Activated naive CD4-positive, alpha-beta T cell treated with anti-CD3 and anti-CD28 coated beads for 36 hours (primary cell): ENCODE measurements at regions not wholly inside any gene's neighbourhood (a gene's known extent, or its start where the extent isn't known, plus 50 kb on each side); places are given as distances from the start of the nearest gene placed in this dataset.
A peak's percentile ranks its signal among the peaks of the same experiment; 100 is the strongest.

Experiments used
- CTCF ChIA-PET: fragments of 350-600 bp; sonication (Branson Sonifier 250); formaldehyde crosslinking; loops from one replicate; lab custom pipeline; 2021; ENCODE audit warnings: antibody characterized with exemption; lab: Charles Lee
- DNase-seq: peaks from one replicate; pipeline ENCODE4 v3.0.0-alpha.2; 2020
- H3K27ac Mint-ChIP-seq: one replicate; pipeline ENCODE4 v1.8.0; 2021; ENCODE audit warnings: mild to moderate bottlenecking, mixed read lengths
- H3K27me3 Mint-ChIP-seq: one replicate; pipeline ENCODE4 v1.8.0; 2021; ENCODE audit warnings: low read depth, mixed read lengths
- H3K36me3 Mint-ChIP-seq: one replicate; pipeline ENCODE4 v1.8.0; 2021; ENCODE audit warnings: low read depth, mixed read lengths
- H3K4me1 Mint-ChIP-seq: one replicate; pipeline ENCODE4 v1.8.0; 2021; ENCODE audit warnings: low read depth, mixed read lengths
- H3K4me3 Mint-ChIP-seq: one replicate; pipeline ENCODE4 v1.8.0; 2021; ENCODE audit warnings: mild to moderate bottlenecking, moderate library complexity, mixed read lengths
- H3K9me3 Mint-ChIP-seq: one replicate; pipeline ENCODE4 v1.8.0; 2021; ENCODE audit warnings: mixed read lengths
- intact Hi-C: fragments of 100-400 bp; cut with micrococcal nuclease; formaldehyde crosslinking; loops from one replicate; pipeline ENCODE4 v1.15.1; 2023

DNA sequence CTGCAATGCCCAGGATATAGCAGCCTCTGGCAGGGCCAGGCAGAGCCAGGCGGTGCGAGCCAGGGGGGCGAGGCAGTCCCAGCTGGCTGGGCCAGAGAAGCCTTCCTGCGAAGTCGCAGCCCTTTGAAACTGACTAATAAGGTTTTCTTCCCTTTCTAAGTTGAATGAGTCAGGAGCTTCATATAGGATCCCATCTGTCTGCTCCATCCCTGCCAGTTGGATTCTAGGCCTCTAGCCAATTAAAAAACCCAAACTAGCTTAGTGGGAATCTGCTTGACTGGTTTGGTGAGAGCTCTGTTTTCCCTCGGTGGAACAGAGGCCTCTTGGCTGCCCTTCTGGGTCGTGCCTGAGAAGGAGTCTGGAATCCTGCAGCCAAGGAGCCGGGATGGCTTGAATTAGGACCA lies 70.1 kb upstream of the RAPGEF1 start:
- no peaks in the 10 kb centered on the region for H3K9me3 Mint-ChIP-seq
- no peak overlapping the region for H3K4me3 Mint-ChIP-seq
- intact Hi-C loops: no loop called here
- peaks cover 23% of the 10 kb centered on the region for H3K27me3 Mint-ChIP-seq
- CTCF ChIA-PET: interaction anchor here (0.7 kb wide), 1 partner anchor 47 kb away, joined by 4 read pairs; no protein-coding TSS in a partner anchor
- H3K27ac Mint-ChIP-seq: no peak overlapping the region
- H3K4me1 Mint-ChIP-seq: no peaks in the 10 kb centered on the region
- no peaks in the 10 kb centered on the region for H3K36me3 Mint-ChIP-seq
- no peak for DNase-seq

DNA sequence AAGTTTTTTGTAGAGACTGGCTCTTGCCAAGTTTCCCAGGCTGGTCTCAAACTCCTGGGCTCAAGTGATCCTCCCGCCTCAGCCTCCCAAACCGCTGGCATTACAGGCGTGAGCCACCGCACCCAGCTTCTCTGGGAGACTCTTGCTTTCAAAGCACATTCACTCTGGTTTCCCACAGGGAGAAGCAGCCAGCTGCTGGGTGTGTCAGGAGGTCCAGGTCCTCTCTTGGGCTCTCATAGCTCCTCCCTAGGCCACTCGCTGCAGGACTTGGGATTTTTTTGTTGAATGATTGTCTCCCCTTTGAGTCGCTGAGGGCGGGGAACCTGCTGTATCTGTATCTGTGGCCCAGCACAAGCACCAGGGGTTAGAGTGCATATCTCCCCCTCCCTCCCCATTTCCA lies 68.4 kb upstream of the RAPGEF1 start:
- Mint-ChIP-seq H3K36me3 (no peaks in the 10 kb centered on the region), H3K27ac (no peak overlapping the region), H3K4me1 (no peaks in the 10 kb centered on the region), H3K4me3 (no peak overlapping the region), H3K9me3 (no peaks in the 10 kb centered on the region), H3K27me3 (peaks cover 23% of the 10 kb centered on the region)
- DNase-seq: no peak
- intact Hi-C loops: no loop called here
- CTCF ChIA-PET: no interaction called here

DNA sequence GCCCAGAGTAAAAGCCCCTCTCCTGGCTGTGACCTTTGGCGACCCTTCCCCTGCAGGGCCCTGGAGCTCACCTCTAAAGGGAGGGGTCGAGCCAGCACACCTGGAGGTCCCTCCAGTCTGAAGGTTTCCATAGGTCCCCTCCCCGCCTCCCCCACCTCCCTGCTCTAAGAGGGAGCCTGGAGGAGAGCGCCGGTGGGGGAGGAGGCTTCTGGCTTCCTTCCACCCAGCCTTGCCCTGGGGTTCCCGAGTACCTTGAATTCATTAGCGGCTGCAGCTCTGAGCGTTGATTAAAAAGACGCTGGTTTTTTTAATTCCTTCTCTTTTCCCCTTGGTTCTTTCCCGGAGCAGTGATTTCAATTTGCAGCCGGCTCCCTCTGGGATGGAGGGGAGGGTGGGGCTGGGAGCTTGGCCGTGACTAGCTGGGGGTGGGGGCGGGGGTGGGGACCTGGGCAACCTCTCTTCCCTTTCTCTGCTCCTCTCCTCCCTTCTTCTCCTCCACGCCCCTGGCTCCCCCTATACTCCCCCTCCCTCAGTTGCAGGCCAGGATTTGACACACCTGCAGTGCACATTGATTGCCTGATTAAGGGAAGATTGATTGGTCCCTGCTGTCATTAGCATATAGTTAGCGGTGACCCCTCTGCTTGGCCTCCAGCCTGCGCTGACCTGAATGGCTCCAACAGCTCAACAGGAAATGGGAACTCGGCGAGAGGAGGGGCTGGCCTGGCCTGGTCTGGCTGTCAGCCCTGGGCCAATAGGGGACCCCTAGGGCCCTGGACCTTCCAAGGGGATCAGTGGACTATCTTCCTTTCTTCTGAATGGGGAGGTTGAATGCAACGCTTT lies 67.5 kb upstream of the RAPGEF1 start:
- Mint-ChIP-seq H3K36me3 (no peaks in the 10 kb centered on the region), H3K27me3 (peaks cover 15% of the 10 kb centered on the region)
- no peak for DNase-seq

DNA sequence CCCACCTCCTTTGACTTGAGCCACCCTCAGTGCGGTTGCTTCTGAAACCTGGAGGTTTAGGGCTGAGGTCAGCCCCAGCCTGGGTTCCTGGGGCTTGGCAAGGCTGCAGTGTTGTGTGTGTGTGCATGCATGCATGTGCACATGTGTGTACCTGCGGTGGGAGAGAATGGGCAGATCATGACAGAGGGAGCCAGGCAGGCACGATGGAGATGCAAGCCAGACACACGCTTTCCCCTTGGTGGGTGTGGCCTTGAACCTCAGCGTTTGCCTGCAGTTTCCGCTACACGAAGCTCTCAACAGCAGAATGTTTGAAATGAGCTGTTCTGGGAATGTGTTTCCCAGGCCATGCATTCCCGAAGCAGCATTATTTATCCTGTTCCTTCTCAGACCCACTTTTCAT lies 65.9 kb upstream of the RAPGEF1 start:
- no peak overlapping the region for H3K4me3 Mint-ChIP-seq
- intact Hi-C loops: no loop called here
- no peak overlapping the region for H3K27ac Mint-ChIP-seq
- H3K9me3 Mint-ChIP-seq: no peaks in the 10 kb centered on the region
- no peak for DNase-seq
- no peaks in the 10 kb centered on the region for H3K4me1 Mint-ChIP-seq
- H3K36me3 Mint-ChIP-seq: no peaks in the 10 kb centered on the region
- CTCF ChIA-PET: no interaction called here
- H3K27me3 Mint-ChIP-seq: peaks cover 12% of the 10 kb centered on the region

More for the DNA sequence above, 67.5 kb upstream of the RAPGEF1 start:
- H3K27ac Mint-ChIP-seq: no peak overlapping the region
- no peaks in the 10 kb centered on the region for H3K4me1 Mint-ChIP-seq
- CTCF ChIA-PET: no interaction called here
- intact Hi-C loops: no loop called here
- no peak overlapping the region for H3K4me3 Mint-ChIP-seq
- no peaks in the 10 kb centered on the region for H3K9me3 Mint-ChIP-seq

DNA sequence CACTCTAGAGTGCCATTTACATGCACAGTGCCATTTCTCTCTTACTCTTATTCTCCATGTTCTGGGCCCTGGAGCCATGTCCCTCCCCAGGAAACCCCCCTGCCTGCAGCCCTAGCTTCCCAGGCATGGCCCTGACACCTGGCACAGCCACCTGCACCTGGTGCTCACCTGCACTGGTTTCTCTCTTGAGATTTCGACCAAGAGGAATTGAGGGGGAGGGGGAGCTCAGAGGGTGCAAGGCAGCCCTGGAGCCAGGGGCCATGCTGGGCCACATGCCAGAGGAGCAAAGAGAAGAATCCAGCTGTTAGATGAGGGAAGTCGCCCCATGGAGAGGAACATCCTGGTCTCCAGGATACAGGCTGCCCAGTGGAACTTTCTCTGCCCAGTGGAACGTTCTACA lies 65.0 kb upstream of the RAPGEF1 start:
- Mint-ChIP-seq H3K4me3 (no peak overlapping the region), H3K9me3 (no peaks in the 10 kb centered on the region), H3K36me3 (no peaks in the 10 kb centered on the region), H3K27me3 (peaks cover 19% of the 10 kb centered on the region), H3K4me1 (no peaks in the 10 kb centered on the region), H3K27ac (no peak overlapping the region)
- CTCF ChIA-PET: no interaction called here
- no peak for DNase-seq
- intact Hi-C loops: no loop called here

DNA sequence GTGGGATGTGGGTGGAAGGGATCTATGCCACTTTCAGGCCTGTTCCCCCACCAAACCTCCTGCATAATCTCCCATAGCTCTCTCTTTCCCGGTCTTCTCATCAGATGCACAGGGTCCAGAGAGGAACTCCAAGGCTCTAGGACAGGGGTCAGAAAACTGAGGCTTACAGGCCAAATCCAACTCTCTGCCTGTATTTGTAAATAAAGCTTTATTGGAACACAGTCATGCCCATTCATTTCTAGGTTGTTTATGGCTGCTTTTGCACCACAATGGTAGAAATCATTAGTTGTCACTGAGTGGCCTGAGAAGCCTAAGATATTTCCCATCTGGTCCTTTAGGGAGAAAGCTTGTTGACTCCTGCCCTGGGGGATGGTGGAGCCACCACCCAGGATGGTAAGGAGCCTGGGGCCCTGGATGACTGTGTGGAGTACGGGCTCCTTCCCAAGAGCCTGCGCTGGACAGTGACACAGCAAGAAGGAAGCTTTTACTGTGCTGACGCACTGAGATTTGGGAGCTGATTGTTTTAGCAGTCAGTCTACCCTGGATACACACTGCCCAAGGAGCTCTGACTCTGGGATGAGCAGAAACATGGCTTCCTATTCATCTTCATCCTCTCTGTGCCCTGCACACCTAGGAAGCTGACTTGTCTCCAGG lies 64.0 kb upstream of the RAPGEF1 start:
- Mint-ChIP-seq H3K27ac (no peak overlapping the region), H3K27me3 (peaks cover 21% of the 10 kb centered on the region), H3K4me1 (no peaks in the 10 kb centered on the region), H3K36me3 (no peaks in the 10 kb centered on the region), H3K4me3 (no peak overlapping the region), H3K9me3 (no peaks in the 10 kb centered on the region)
- DNase-seq: no peak
- intact Hi-C loops: no loop called here
- CTCF ChIA-PET: interaction anchor here (0.6 kb wide), 1 partner anchor 154 kb away, joined by 3 read pairs; no protein-coding TSS in a partner anchor

DNA sequence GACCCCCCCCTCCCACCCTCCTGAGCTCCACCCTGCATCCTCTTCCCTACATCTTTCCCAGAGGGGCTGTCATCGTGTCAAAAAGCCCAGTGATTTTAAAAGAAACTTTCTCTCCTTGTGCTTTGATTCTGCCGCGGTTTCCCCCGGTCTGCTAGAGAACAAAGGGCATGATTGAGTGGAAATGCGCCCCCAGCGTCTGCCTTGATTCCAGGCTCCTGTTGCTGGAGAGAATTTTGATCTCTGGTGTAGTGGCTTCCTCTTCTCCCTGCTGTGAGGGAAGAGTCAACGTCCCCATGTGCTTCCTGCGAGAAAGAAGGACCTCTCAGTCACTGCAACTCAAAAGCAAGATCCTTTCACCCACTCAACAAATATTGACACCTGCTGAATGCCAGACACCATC lies 61.9 kb upstream of the RAPGEF1 start:
- DNase-seq: no peak
- no peaks in the 10 kb centered on the region for H3K9me3 Mint-ChIP-seq
- H3K4me3 Mint-ChIP-seq: no peak overlapping the region
- no peak overlapping the region for H3K27ac Mint-ChIP-seq
- CTCF ChIA-PET: no interaction called here
- H3K27me3 Mint-ChIP-seq: peaks cover 14% of the 10 kb centered on the region
- intact Hi-C loops: no loop called here
- no peaks in the 10 kb centered on the region for H3K4me1 Mint-ChIP-seq
- H3K36me3 Mint-ChIP-seq: no peaks in the 10 kb centered on the region

DNA sequence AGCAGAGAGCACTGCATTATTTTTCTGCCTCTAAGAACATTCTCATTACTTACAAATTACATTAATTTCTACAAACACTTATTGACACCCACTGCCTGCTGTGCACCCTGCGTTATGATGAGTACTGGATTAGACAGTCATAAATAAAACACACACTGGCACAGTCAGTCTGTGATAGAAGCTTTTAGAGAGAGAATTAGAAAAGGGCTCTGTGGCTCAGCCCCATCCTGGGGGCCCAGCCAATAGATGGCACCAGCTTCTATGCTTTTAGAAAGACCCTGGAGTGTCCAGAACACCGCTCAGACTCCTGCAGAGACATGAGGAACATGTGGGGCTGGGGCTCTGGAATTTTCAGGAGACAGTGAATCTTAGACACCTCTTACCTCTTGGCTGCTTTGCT lies 61.0 kb upstream of the RAPGEF1 start:
- CTCF ChIA-PET: no interaction called here
- H3K4me3 Mint-ChIP-seq: no peak overlapping the region
- H3K27ac Mint-ChIP-seq: no peak overlapping the region
- no peaks in the 10 kb centered on the region for H3K9me3 Mint-ChIP-seq
- no peak for DNase-seq
- intact Hi-C loops: no loop called here
- H3K27me3 Mint-ChIP-seq: peaks cover 14% of the 10 kb centered on the region
- no peaks in the 10 kb centered on the region for H3K36me3 Mint-ChIP-seq
- no peaks in the 10 kb centered on the region for H3K4me1 Mint-ChIP-seq

DNA sequence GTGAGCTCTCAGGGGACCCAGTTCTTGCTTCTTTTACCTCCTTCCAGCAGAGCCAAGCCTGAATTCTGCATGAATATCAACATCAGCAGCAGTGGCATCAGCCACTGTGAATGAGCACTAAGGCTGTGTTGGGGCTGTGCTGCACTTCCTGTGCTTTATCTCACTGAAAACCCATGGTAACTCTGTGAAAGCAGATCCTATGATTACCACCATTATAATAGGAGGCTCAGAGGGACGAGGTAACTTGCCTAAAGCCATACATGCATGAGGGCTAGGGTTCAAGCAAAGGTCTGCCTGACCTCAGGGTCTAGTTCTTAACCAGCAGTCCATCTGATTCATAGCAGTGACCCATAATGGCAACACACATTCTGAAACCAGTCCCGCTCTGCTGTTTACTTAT lies 60.5 kb upstream of the RAPGEF1 start:
- Mint-ChIP-seq H3K27me3 (peaks cover 16% of the 10 kb centered on the region), H3K4me3 (no peak overlapping the region), H3K36me3 (no peaks in the 10 kb centered on the region), H3K27ac (no peak overlapping the region), H3K9me3 (no peaks in the 10 kb centered on the region), H3K4me1 (no peaks in the 10 kb centered on the region)
- intact Hi-C loops: no loop called here
- DNase-seq: no peak
- CTCF ChIA-PET: no interaction called here

DNA sequence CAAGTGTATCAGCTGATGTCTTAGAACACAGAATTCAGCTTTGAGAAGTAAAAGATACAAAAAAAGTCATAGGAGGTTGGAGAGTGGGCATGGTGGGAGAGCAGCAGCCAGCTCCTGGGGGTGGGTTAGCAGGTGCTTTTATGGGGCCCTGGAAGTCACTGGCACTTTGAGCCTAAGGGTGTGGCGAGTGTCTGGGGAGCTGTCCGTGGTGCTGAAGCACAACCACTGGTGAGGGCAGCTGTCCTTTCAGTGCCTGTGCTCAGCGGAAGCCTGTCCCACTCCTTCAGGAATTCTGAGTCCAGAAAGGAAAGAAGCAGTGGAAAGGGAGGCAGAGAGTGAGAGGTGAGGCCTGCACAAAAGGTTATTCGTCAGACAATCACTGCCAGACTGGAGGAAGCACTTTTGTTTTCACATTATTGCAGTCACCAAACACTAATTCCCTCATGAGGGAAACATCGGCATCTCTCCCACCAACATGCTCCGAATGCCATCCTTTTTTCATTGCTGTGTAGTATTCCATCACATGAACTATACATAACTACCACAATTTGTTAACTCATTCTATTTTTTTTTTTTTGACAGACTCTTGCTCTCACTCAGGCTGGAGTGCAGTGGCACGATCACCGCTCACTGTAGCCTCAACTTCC lies 59.4 kb upstream of the RAPGEF1 start:
- no peak overlapping the region for H3K27ac Mint-ChIP-seq
- CTCF ChIA-PET: interaction anchor here (0.6 kb wide), 1 partner anchor 54 kb away, joined by 3 read pairs; no protein-coding TSS in a partner anchor
- H3K36me3 Mint-ChIP-seq: no peaks in the 10 kb centered on the region
- H3K27me3 Mint-ChIP-seq: peaks cover 21% of the 10 kb centered on the region
- DNase-seq: peak; percentile 67
- intact Hi-C loops: no loop called here
- H3K4me3 Mint-ChIP-seq: no peak overlapping the region
- no peaks in the 10 kb centered on the region for H3K9me3 Mint-ChIP-seq
- no peaks in the 10 kb centered on the region for H3K4me1 Mint-ChIP-seq

DNA sequence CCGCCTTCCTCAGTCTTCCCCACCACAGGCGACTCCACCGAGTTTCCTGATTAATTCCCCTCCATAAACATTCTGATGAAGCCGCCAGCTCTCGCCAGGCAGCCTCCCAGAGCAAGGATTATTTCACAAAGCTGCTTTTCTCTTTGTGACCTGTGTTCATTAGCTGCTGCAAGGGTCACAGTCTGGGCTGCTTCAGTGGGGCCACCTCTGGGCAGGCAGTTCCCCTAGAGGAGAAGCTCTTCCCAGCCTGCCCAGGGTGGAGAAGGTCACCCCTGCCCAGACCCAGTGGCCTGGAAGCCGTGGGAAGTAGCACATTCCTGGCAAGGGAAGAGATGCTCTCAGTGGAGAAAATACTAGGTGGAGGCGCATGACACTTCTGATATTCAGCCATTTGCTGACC lies 58.4 kb upstream of the RAPGEF1 start:
- Mint-ChIP-seq H3K4me3 (no peak overlapping the region), H3K9me3 (no peaks in the 10 kb centered on the region), H3K27me3 (peaks cover 24% of the 10 kb centered on the region), H3K27ac (no peak overlapping the region), H3K36me3 (no peaks in the 10 kb centered on the region), H3K4me1 (no peaks in the 10 kb centered on the region)
- intact Hi-C loops: no loop called here
- CTCF ChIA-PET: no interaction called here
- no peak for DNase-seq

DNA sequence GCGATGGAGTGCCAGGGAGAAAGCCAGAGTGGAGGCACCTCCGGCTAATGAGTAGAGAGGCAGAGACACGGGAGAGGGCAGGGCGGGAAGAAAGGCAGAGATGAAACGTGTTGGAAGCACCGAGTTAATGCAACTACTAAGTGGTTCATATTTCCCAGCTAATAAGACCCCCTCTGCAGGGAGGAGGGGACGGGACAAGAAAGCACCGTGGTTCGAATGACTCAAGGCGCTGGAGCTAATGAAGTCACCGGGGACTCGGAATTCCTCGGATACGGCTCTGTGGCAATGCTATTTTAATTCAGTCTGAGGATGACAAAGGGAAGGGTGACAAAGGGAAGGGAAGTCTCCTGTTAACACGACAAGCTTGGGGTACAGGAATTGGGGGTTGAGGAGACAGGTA lies 54.5 kb upstream of the RAPGEF1 start:
- no peak overlapping the region for H3K27ac Mint-ChIP-seq
- no peaks in the 10 kb centered on the region for H3K4me1 Mint-ChIP-seq
- no peak overlapping the region for H3K4me3 Mint-ChIP-seq
- H3K27me3 Mint-ChIP-seq: peaks cover 28% of the 10 kb centered on the region
- CTCF ChIA-PET: no interaction called here
- intact Hi-C loops: no loop called here
- H3K36me3 Mint-ChIP-seq: no peaks in the 10 kb centered on the region
- DNase-seq: no peak
- no peaks in the 10 kb centered on the region for H3K9me3 Mint-ChIP-seq
